Thymus (tissue), 11 donors: ENCODE measurements at regions not wholly inside any gene's neighbourhood (a gene's known extent, or its start where the extent isn't known, plus 50 kb on each side); places are given as distances from the start of the nearest gene placed in this dataset.

ENCODE experiments used
- DNase-seq, 9 donors: peaks; one replicate each; pipeline ENCODE4 v3.0.0-alpha.2; 2013; ENCODE audit warnings: low spot score in 9 of 9, low read depth in 6 of 9, missing footprints in 1 of 9
- H3K27ac ChIP-seq, 2 donors: one replicate each; pipeline ENCODE4 v1.5.1; 2013; ENCODE audit warnings: control low read depth in 1 of 2, low read depth in 1 of 2, low read length in 1 of 2, mild to moderate bottlenecking in 1 of 2, moderate library complexity in 1 of 2
- H3K27me3 ChIP-seq, 2 donors: one replicate each; pipeline ENCODE4 v1.5.1; 2013; ENCODE audit warnings: low read length in 1 of 2; ENCODE audit not compliant: control insufficient read depth in 2 of 2, insufficient read depth in 1 of 2
- H3K36me3 ChIP-seq, 2 donors: one replicate each; pipeline ENCODE4 v1.5.1; 2013; ENCODE audit warnings: low read length in 1 of 2, mild to moderate bottlenecking in 1 of 2, moderate library complexity in 1 of 2; ENCODE audit not compliant: control insufficient read depth in 2 of 2, insufficient read depth in 2 of 2
- H3K4me1 ChIP-seq, 2 donors: one replicate each; pipeline ENCODE4 v1.5.1; 2013; ENCODE audit warnings: low read length in 2 of 2; ENCODE audit not compliant: control insufficient read depth in 2 of 2, insufficient read depth in 2 of 2
- H3K4me3 ChIP-seq, 2 donors: one replicate each; pipeline ENCODE4 v1.5.1; 2013; ENCODE audit warnings: low read length in 2 of 2, control low read depth in 1 of 2, mild to moderate bottlenecking in 1 of 2
- H3K9me3 ChIP-seq, 2 donors: one replicate each; pipeline ENCODE4 v1.5.1; 2013; ENCODE audit warnings: low read length in 1 of 2, mild to moderate bottlenecking in 1 of 2; ENCODE audit not compliant: control insufficient read depth in 2 of 2, insufficient read depth in 1 of 2
- WGBS: extraction: QIAGEN DNeasy Blood & Tissue Kit; methylation state at CpG from one replicate; pipeline ENCODE4 v1.1.7; 2013; 5-methylcytosine and 5-hydroxymethylcytosine counted together
- donor health status: healthy.

- DNase-seq: no peak
- Histone ChIP-seq H3K36me3 (no peaks in the 10 kb centered on the region), H3K27ac (no peak overlapping the region), H3K27me3 (no peaks in the 10 kb centered on the region), H3K9me3 (no peaks in the 10 kb centered on the region), H3K4me3 (no peak overlapping the region), H3K4me1 (peaks cover 0 to 11% of the 10 kb centered on the region in 2 donors)
- WGBS: 80% methylated on average over 23 of the region's 23 CpGs
These were observed 79.0 kb upstream of the SHISAL1 start for GRCh38 chr22:44391481-44392445.

DNA sequence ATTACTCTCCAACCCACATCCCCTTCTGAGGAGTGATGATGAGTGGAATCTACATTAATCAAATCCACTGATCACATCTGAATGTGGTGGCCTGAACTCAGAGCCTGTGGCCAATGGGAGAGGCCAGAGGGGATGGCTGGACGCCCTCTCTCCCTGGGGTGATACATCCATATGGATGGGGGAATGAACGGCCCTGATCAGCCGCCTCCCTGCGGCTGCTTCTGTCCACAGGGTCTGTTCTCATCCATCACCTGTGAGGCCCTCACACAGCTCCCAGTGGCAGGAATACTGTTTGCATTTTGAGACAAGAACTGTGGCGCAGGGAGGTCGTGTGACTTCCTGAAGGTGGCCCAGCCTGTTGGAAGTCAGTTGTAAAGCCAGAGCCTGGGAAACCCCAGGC lies 78.3 kb upstream of the SHISAL1 start:
- no peak overlapping the region for H3K4me3 ChIP-seq
- no peaks in the 10 kb centered on the region for H3K36me3 ChIP-seq
- WGBS: 90% methylated on average over 6 of the region's 6 CpGs
- H3K27me3 ChIP-seq: no peaks in the 10 kb centered on the region
- H3K27ac ChIP-seq: no peak overlapping the region
- peaks cover 0 to 6% of the 10 kb centered on the region in 2 donors for H3K4me1 ChIP-seq
- no peaks in the 10 kb centered on the region for H3K9me3 ChIP-seq
- no peak for DNase-seq

DNA sequence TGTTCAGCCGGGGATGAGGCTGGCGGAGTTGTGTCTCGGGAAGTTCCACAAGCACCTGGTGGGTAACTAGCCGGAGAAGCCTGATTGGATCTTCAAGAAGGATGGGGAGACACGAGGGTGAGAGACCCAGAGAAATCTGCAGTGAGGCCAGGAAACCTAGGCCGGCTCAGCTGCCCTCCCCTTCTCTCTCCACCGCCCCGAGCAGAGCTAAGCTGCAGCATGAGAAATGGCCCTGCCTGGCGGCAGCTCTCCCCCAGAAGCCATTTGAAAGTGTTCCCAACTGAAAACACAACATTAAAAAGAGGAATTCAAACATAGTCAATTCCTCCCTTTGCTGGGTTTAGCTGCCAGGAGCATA lies 77.8 kb upstream of the SHISAL1 start:
- H3K27me3 ChIP-seq: no peaks in the 10 kb centered on the region
- H3K36me3 ChIP-seq: no peaks in the 10 kb centered on the region
- H3K9me3 ChIP-seq: no peaks in the 10 kb centered on the region
- DNase-seq: no peak
- no peak overlapping the region for H3K27ac ChIP-seq
- peaks cover 0 to 1% of the 10 kb centered on the region in 2 donors for H3K4me1 ChIP-seq
- 93% methylated on average over 9 of the region's 9 CpGs for WGBS
- no peak overlapping the region for H3K4me3 ChIP-seq

GRCh38 chr22:44389926-44390612 lies 77.3 kb upstream of the SHISAL1 start:
- Histone ChIP-seq H3K27ac (no peak overlapping the region), H3K4me3 (no peak overlapping the region), H3K4me1 (no peaks in the 10 kb centered on the region), H3K27me3 (no peaks in the 10 kb centered on the region), H3K9me3 (no peaks in the 10 kb centered on the region), H3K36me3 (no peaks in the 10 kb centered on the region)
- no peak for DNase-seq
- 98% methylated on average over 5 of the region's 5 CpGs for WGBS

DNA sequence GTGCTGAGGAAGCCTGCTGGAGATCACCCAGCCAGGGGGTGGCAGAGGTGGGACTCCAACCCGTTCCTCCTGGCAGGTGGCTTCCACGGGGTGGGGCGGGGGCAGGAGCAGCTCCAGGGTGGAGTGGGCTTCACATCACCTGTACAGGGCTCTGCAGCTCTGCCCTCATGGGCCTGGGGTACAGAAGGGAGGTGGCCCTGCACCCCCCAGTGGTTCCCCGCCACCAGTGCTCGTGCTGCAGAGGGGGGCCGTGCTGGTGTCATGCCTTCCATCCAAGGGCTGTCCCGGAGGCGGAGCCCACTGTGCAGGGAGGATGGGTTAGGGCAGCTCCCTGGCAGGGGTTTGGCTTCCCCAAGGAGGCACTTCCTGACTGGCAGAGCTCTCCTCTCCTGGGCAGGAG lies 76.4 kb upstream of the SHISAL1 start:
- no peak overlapping the region for H3K27ac ChIP-seq
- no peaks in the 10 kb centered on the region for H3K9me3 ChIP-seq
- 84% methylated on average over 8 of the region's 8 CpGs for WGBS
- H3K4me1 ChIP-seq: no peaks in the 10 kb centered on the region
- no peaks in the 10 kb centered on the region for H3K27me3 ChIP-seq
- H3K36me3 ChIP-seq: no peaks in the 10 kb centered on the region
- no peak overlapping the region for H3K4me3 ChIP-seq
- no peak for DNase-seq

- Histone ChIP-seq H3K4me1 (no peaks in the 10 kb centered on the region), H3K9me3 (no peaks in the 10 kb centered on the region), H3K27ac (no peak overlapping the region), H3K4me3 (no peak overlapping the region), H3K27me3 (no peaks in the 10 kb centered on the region), H3K36me3 (no peaks in the 10 kb centered on the region)
- no peak for DNase-seq
- 90% methylated on average over 10 of the region's 10 CpGs for WGBS
These were observed 74.7 kb upstream of the SHISAL1 start for GRCh38 chr22:44387486-44387885.

- Histone ChIP-seq H3K4me1 (peaks cover 0 to 4% of the 10 kb centered on the region in 2 donors), H3K36me3 (no peaks in the 10 kb centered on the region), H3K9me3 (no peaks in the 10 kb centered on the region), H3K4me3 (no peak overlapping the region), H3K27me3 (no peaks in the 10 kb centered on the region), H3K27ac (no peak overlapping the region)
- WGBS: 88% methylated on average over 20 of the region's 20 CpGs
- no peak for DNase-seq
These were observed 73.8 kb upstream of the SHISAL1 start for GRCh38 chr22:44386386-44387035.

GRCh38 chr22:44385781-44386180 lies 73.0 kb upstream of the SHISAL1 start:
- WGBS: 93% methylated on average over 12 of the region's 12 CpGs
- Histone ChIP-seq H3K27me3 (no peaks in the 10 kb centered on the region), H3K36me3 (no peaks in the 10 kb centered on the region)

GRCh38 chr22:44385296-44385610 lies 72.5 kb upstream of the SHISAL1 start:
- no peaks in the 10 kb centered on the region for H3K36me3 ChIP-seq
- 87% methylated on average over 14 of the region's 14 CpGs for WGBS
- no peak overlapping the region for H3K4me3 ChIP-seq
- H3K9me3 ChIP-seq: no peaks in the 10 kb centered on the region
- no peak overlapping the region for H3K27ac ChIP-seq
- H3K4me1 ChIP-seq: peaks cover 0 to 9% of the 10 kb centered on the region in 2 donors
- DNase-seq: no peak
- no peaks in the 10 kb centered on the region for H3K27me3 ChIP-seq

More at GRCh38 chr22:44385781-44386180, 73.0 kb upstream of the SHISAL1 start:
- Histone ChIP-seq H3K27ac (no peak overlapping the region), H3K4me1 (peaks cover 0 to 9% of the 10 kb centered on the region in 2 donors), H3K4me3 (no peak overlapping the region), H3K9me3 (no peaks in the 10 kb centered on the region)
- no peak for DNase-seq
